ENCODE measurements at regions not wholly inside any gene's neighbourhood (a gene's known extent, or its start where the extent isn't known, plus 50 kb on each side); places are given as distances from the start of the nearest gene placed in this dataset.

GRCh38 chr6:115365783-115366182, 694.9 kb downstream of the FRK start:
- ATAC-seq (ENCODE audit: insufficient number of reproducible peaks, low FRiP score, low read depth): no peak
- DNase-seq (ENCODE audit: low spot score): no peak
- Histone ChIP-seq H3K27me3 (replicated peaks; ENCODE audit: insufficient read depth) (no peaks in the 10 kb centered on the region), H3K4me1 (ENCODE audit: control insufficient read depth in 1 of 2, low read depth in 2 of 2) (no peaks in the 10 kb centered on the region), H3K4me3 (no peak overlapping the region), H3K9me3 (no peaks in the 10 kb centered on the region), H3K36me3 (no peaks in the 10 kb centered on the region), H3K27ac (no peak overlapping the region)
- no peak for TF ChIP-seq CTCF (IDR thresholded peaks at IDR 0.05)

DNA sequence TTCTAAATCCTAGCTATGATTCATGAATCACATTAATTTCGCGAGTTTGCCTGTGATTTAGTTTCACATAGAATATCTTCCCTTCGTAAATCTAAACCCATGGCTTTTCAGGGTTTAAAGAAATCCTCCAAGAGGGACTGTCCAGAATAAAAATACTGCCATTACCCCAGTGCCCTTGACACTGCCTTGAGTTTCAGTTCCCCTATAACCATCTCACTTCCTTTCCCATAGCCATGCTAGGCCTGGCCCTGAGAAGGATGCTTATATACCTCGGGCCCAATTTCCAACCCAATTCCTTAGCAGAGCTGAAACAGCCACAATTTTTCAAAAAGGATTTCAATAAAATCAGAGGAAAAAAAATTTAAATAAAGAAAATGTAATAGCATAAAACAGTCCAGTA, 697.3 kb downstream of the FRK start:
- DNase-seq (ENCODE audit: low spot score): no peak
- H3K4me1 ChIP-seq (ENCODE audit: control insufficient read depth in 1 of 2, low read depth in 2 of 2): no peaks in the 10 kb centered on the region
- no peaks in the 10 kb centered on the region for H3K36me3 ChIP-seq
- H3K27me3 ChIP-seq (replicated peaks; ENCODE audit: insufficient read depth): no peaks in the 10 kb centered on the region
- no peak overlapping the region for H3K4me3 ChIP-seq
- H3K9me3 ChIP-seq: no peaks in the 10 kb centered on the region
- H3K27ac ChIP-seq: no peak overlapping the region
- no peak for TF ChIP-seq CTCF (IDR thresholded peaks at IDR 0.05)
- ATAC-seq (ENCODE audit: insufficient number of reproducible peaks, low FRiP score, low read depth): no peak

- no peaks in the 10 kb centered on the region for H3K27me3 ChIP-seq (replicated peaks; ENCODE audit: insufficient read depth)
- H3K4me3 ChIP-seq: no peak overlapping the region
- ATAC-seq (ENCODE audit: insufficient number of reproducible peaks, low FRiP score, low read depth): no peak
- TF ChIP-seq CTCF (IDR thresholded peaks at IDR 0.05): no peak
- H3K4me1 ChIP-seq (ENCODE audit: control insufficient read depth in 1 of 2, low read depth in 2 of 2): no peaks in the 10 kb centered on the region
- DNase-seq (ENCODE audit: low spot score): no peak
- no peaks in the 10 kb centered on the region for H3K9me3 ChIP-seq
- no peaks in the 10 kb centered on the region for H3K36me3 ChIP-seq
- H3K27ac ChIP-seq: no peak overlapping the region
These were observed 698.5 kb downstream of the FRK start for GRCh38 chr6:115362234-115362633.

GRCh38 chr6:115360602-115361325, 699.9 kb downstream of the FRK start:
- Histone ChIP-seq H3K4me3 (no peak overlapping the region), H3K9me3 (no peaks in the 10 kb centered on the region), H3K4me1 (ENCODE audit: control insufficient read depth in 1 of 2, low read depth in 2 of 2) (no peaks in the 10 kb centered on the region), H3K36me3 (no peaks in the 10 kb centered on the region), H3K27me3 (replicated peaks; ENCODE audit: insufficient read depth) (no peaks in the 10 kb centered on the region), H3K27ac (no peak overlapping the region)
- TF ChIP-seq CTCF (IDR thresholded peaks at IDR 0.05): no peak
- ATAC-seq (ENCODE audit: insufficient number of reproducible peaks, low FRiP score, low read depth) (no peak), DNase-seq (ENCODE audit: low spot score) (no peak)

- TF ChIP-seq CTCF (IDR thresholded peaks at IDR 0.05): no peak
- Histone ChIP-seq H3K27ac (no peak overlapping the region), H3K4me3 (no peak overlapping the region), H3K27me3 (replicated peaks; ENCODE audit: insufficient read depth) (no peaks in the 10 kb centered on the region), H3K36me3 (no peaks in the 10 kb centered on the region), H3K4me1 (ENCODE audit: control insufficient read depth in 1 of 2, low read depth in 2 of 2) (no peaks in the 10 kb centered on the region), H3K9me3 (no peaks in the 10 kb centered on the region)
- ATAC-seq (ENCODE audit: insufficient number of reproducible peaks, low FRiP score, low read depth) (no peak), DNase-seq (ENCODE audit: low spot score) (no peak)
These were observed 702.1 kb downstream of the FRK start for GRCh38 chr6:115358616-115359015.

All from thoracic aorta (tissue), 2 donors.